Stomach (tissue), 4 donors: ENCODE measurements at regions not wholly inside any gene's neighbourhood (a gene's known extent, or its start where the extent isn't known, plus 50 kb on each side); places are given as distances from the start of the nearest gene placed in this dataset.

Experiments
- EP300 ChIP-seq: sonication (generic); formaldehyde crosslinking; IDR thresholded peaks from one replicate; pipeline ENCODE4 v1.6.1; 2017; ENCODE audit warnings: antibody characterized with exemption
- POLR2AphosphoS5 ChIP-seq, 3 donors: sonication (generic); formaldehyde crosslinking; IDR thresholded peaks; one replicate each; pipeline ENCODE4 v1.6.1; 2016; ENCODE audit warnings: antibody characterized with exemption in 3 of 3
- TF ChIP-seq, protein P1 (sequence below), 7 experiments: fragments of 450-650 bp in 4 of 7; fragments of 200-600 bp in 3 of 7; sonication (generic) in 3 of 7; IDR thresholded peaks; one replicate each; pipeline ENCODE4 v1.5.1; 2016 to 2019; ENCODE audit warnings: antibody characterized with exemption in 7 of 7, control low read depth in 2 of 7, mild to moderate bottlenecking in 1 of 7

DNA sequence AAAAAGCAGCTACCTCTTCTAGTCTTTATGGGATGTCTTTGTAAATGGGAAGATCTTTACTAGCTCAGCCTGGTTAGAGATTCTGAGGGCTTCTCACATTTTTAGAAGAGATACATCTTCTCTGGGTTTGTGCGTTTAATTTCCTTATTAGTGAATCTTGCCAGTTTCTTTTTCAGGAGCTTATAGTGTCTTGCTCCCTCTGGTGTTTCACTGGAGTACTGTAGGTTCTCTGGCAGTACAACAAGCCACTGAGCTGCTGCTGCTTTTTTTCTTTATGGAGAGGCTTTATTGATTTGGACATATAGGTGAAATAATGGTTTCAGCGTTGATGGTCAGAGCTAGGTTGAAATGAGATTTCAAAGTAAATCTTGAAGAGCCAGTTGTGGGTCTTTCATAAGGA, 82.9 kb downstream of the LAS1L start:
- TF ChIP-seq, protein P1, sequence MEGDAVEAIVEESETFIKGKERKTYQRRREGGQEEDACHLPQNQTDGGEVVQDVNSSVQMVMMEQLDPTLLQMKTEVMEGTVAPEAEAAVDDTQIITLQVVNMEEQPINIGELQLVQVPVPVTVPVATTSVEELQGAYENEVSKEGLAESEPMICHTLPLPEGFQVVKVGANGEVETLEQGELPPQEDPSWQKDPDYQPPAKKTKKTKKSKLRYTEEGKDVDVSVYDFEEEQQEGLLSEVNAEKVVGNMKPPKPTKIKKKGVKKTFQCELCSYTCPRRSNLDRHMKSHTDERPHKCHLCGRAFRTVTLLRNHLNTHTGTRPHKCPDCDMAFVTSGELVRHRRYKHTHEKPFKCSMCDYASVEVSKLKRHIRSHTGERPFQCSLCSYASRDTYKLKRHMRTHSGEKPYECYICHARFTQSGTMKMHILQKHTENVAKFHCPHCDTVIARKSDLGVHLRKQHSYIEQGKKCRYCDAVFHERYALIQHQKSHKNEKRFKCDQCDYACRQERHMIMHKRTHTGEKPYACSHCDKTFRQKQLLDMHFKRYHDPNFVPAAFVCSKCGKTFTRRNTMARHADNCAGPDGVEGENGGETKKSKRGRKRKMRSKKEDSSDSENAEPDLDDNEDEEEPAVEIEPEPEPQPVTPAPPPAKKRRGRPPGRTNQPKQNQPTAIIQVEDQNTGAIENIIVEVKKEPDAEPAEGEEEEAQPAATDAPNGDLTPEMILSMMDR (IDR thresholded peaks at IDR 0.05): peak in 3 of 7 experiments; percentile 8 to 41 (median 34)
- TF ChIP-seq EP300 (no peak), POLR2AphosphoS5 (IDR thresholded peaks at IDR 0.05) (no peak)
